ENCODE measurements at regions not wholly inside any gene's neighbourhood (a gene's known extent, or its start where the extent isn't known, plus 50 kb on each side); places are given as distances from the start of the nearest gene placed in this dataset.
A peak's percentile ranks its signal among the peaks of the same experiment; 100 is the strongest.

DNA sequence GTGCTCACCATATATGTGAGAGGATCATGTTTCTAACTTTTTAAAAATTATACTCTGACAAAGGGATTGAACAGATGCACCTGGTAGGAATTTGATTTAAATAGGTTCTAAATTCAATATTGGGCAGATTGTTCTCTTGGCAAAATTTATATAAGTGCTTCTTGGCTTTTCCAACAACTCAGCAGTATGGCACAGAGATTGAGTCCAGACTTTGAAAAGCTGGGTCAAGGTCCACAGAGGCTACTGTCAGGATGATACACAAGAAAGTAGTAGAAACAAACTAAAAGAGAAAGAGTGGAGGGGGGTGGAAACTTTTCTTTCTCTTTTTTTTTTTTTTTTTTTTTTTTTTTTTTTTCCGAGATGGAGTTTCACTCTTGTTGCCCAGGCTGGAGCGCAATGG lies 203.2 kb upstream of the ADAMTS9 start:
- Histone ChIP-seq H3K27ac (no peak overlapping the region), H3K36me3 (no peaks in the 10 kb centered on the region), H3K9me3 (no peaks in the 10 kb centered on the region), H3K4me1 (replicated peaks) (no peaks in the 10 kb centered on the region), H3K27me3 (replicated peaks; ENCODE audit: insufficient read depth) (no peaks in the 10 kb centered on the region), H3K4me3 (no peak overlapping the region)
- no peak for DNase-seq (ENCODE audit: low spot score)
- intact Hi-C loops (cut with DNase I) = no loop called here
- TF ChIP-seq POLR2AphosphoS5 (IDR thresholded peaks at IDR 0.05) (no peak), POLR2A (IDR thresholded peaks at IDR 0.05) (no peak)
- TF ChIP-seq, protein P1, sequence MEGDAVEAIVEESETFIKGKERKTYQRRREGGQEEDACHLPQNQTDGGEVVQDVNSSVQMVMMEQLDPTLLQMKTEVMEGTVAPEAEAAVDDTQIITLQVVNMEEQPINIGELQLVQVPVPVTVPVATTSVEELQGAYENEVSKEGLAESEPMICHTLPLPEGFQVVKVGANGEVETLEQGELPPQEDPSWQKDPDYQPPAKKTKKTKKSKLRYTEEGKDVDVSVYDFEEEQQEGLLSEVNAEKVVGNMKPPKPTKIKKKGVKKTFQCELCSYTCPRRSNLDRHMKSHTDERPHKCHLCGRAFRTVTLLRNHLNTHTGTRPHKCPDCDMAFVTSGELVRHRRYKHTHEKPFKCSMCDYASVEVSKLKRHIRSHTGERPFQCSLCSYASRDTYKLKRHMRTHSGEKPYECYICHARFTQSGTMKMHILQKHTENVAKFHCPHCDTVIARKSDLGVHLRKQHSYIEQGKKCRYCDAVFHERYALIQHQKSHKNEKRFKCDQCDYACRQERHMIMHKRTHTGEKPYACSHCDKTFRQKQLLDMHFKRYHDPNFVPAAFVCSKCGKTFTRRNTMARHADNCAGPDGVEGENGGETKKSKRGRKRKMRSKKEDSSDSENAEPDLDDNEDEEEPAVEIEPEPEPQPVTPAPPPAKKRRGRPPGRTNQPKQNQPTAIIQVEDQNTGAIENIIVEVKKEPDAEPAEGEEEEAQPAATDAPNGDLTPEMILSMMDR (IDR thresholded peaks at IDR 0.05) = no peak
- 91% methylated on average over 2 of the region's 2 CpGs for WGBS

DNA sequence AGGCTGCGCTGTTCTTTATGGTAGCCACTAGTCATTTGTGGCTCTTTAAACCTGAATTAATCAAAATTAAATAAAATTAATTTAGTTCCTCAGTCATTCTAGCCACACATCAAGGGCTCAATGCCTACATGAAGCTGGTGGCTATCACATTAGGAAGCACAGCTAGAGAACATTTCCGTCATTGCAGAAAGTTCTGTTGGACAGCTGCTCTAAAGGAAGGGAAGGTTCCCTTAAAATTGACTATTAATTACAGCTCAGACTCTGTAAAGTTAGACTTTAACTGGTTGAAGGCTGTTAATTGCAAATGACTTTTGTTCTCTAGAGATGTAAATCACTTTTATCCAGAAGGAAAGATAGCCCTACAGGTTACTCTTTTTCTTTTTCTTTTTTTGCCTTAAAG lies 202.7 kb upstream of the ADAMTS9 start:
- intact Hi-C loops (cut with DNase I) = no loop called here
- Histone ChIP-seq H3K36me3 (no peaks in the 10 kb centered on the region), H3K27me3 (replicated peaks; ENCODE audit: insufficient read depth) (no peaks in the 10 kb centered on the region), H3K27ac (peak overlapping the region; percentile 40 to 61), H3K9me3 (no peaks in the 10 kb centered on the region), H3K4me3 (no peak overlapping the region), H3K4me1 (replicated peaks) (no peaks in the 10 kb centered on the region)
- 75% methylated on average over 2 of the region's 2 CpGs for WGBS
- TF ChIP-seq, protein P1 (IDR thresholded peaks at IDR 0.05) = no peak
- TF ChIP-seq POLR2A (IDR thresholded peaks at IDR 0.05) (no peak), POLR2AphosphoS5 (IDR thresholded peaks at IDR 0.05) (no peak)
- no peak for DNase-seq (ENCODE audit: low spot score)

DNA sequence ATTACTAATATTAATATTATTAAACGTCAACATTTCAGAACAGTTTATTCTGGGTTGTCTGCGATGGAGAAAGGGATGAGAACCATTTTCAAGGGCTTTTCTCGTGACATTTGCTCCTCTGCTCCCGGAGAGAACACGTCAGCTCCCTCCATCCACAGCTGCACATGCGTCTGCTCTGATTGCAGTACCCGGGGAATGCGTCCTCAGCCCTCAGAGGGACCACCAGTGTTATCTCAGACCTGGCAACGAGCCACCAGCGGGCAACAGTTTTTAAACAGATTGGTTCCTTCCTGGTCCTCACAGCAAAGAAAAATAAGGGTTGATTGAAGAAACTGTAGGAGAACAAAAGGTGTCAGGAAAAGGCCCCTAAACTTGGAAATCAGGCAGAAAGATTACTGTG lies 202.2 kb upstream of the ADAMTS9 start:
- TF ChIP-seq POLR2AphosphoS5 (IDR thresholded peaks at IDR 0.05) (no peak), POLR2A (IDR thresholded peaks at IDR 0.05) (no peak)
- TF ChIP-seq, protein P1 (IDR thresholded peaks at IDR 0.05) = no peak
- Histone ChIP-seq H3K4me3 (no peak overlapping the region), H3K9me3 (no peaks in the 10 kb centered on the region), H3K27ac (peak overlapping the region; percentile 40 to 61), H3K4me1 (replicated peaks) (no peaks in the 10 kb centered on the region), H3K36me3 (no peaks in the 10 kb centered on the region), H3K27me3 (replicated peaks; ENCODE audit: insufficient read depth) (no peaks in the 10 kb centered on the region)
- 53% methylated on average over 10 of the region's 10 CpGs for WGBS
- intact Hi-C loops (cut with DNase I) = no loop called here
- DNase-seq (ENCODE audit: low spot score) = no peak

DNA sequence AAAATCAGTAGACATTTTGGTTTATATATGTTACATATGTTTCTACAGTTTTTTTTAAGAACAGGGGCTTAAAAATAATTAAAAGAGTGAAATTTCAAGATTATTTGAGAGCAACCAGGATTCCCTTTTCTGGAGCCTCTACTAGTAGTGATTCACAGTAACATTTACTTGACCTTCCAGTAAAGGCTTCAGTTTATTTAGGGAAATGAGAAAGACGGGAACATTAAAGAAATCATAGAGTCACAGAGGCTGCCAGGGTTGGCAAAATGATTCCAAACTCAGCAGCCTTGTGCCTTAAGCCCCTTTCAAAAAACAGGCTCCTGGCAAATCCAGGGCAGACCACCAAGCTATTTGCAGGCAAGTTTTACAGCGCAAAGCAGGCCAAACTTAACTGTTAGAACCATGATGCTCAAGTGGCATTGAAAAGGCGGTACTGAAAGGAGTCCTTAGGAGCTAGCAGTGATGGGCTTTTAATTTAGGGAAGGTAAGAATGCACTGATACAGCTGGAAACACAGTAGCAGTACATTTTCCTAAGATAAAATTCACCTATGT lies 201.1 kb upstream of the ADAMTS9 start:
- no peaks in the 10 kb centered on the region for H3K9me3 ChIP-seq
- peak overlapping the region in 1 of 2 donors; percentile 19 for H3K27ac ChIP-seq
- no peak for TF ChIP-seq POLR2A (IDR thresholded peaks at IDR 0.05)
- intact Hi-C loops (cut with DNase I) = no loop called here
- DNase-seq (ENCODE audit: low spot score) = no peak
- no peak overlapping the region for H3K4me3 ChIP-seq
- H3K36me3 ChIP-seq = no peaks in the 10 kb centered on the region
- no peaks in the 10 kb centered on the region for H3K4me1 ChIP-seq (replicated peaks)
- H3K27me3 ChIP-seq (replicated peaks; ENCODE audit: insufficient read depth) = no peaks in the 10 kb centered on the region
- WGBS = 61% methylated on average over 3 of the region's 3 CpGs

DNA sequence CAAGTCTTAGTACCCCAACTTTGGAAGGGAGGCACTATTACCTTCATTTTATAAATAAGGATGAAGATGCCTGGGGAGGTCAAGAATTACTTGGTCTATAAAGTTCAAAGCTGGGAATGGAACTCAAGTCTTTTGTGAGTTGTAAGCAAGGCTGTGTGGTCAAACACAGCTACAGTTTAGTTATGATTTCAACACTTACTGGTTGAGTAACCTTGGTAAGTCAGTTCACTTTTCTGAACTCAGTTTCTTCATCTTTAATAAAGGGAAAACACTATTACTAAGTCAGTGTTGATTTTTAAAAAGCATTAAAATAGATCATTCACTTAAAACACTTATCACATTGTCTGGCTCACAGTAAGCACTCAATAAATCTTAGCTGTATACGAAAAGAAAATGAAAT lies 200.4 kb upstream of the ADAMTS9 start:
- TF ChIP-seq, protein P1 (IDR thresholded peaks at IDR 0.05) = no peak
- TF ChIP-seq POLR2AphosphoS5 (IDR thresholded peaks at IDR 0.05) (no peak), POLR2A (IDR thresholded peaks at IDR 0.05) (no peak)
- DNase-seq (ENCODE audit: low spot score) = no peak
- no peaks in the 10 kb centered on the region for H3K4me1 ChIP-seq (replicated peaks)
- no peak overlapping the region for H3K27ac ChIP-seq
- H3K9me3 ChIP-seq = no peaks in the 10 kb centered on the region
- no peak overlapping the region for H3K4me3 ChIP-seq
- H3K27me3 ChIP-seq (replicated peaks; ENCODE audit: insufficient read depth) = no peaks in the 10 kb centered on the region
- no peaks in the 10 kb centered on the region for H3K36me3 ChIP-seq
- intact Hi-C loops (cut with DNase I) = no loop called here
- WGBS = 57% methylated on average over 1 of the region's 1 CpG
